Renal cortex interstitium (tissue), 11 donors: ENCODE measurements at regions not wholly inside any gene's neighbourhood (a gene's known extent, or its start where the extent isn't known, plus 50 kb on each side); places are given as distances from the start of the nearest gene placed in this dataset.

Experiments
- DNase-seq, 11 donors: peaks; one replicate each; pipeline ENCODE4 v3.0.0-alpha.2; 2013; ENCODE audit warnings: low read depth in 9 of 11, low spot score in 4 of 11; ENCODE audit errors: extremely low read depth in 1 of 11

DNA sequence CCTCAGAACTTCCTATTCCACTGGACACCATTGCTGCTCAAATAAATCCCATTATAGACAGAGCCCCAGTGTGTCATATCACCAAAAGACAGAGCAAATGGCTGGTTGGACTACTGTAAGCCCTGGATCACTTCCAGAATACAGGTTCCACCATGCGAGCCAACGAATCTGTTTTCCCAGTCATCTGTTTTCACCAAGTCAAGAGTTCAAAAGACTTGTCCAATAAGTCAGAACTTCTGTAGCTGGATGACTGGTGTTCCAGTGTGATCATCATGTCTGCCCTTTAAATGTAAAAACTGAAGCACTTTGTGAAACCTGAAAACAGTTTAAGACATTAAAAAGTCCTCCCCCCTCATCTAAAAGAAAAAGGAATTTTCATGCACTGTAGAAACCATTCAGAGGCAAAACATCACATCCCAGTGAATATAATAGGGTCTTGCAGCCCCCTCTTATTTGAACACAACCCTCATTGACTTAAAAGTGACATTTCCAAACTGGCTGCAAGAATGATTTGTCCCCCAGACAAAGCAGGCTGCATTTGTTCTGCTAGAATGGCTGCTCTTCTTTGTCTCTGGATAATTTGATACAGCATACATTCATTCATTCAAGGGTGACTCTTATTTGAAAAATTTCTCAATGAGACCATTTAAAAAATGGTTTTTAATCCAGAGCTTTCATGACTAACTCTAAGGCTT lies 64.6 kb upstream of the TANC1 start:
- DNase-seq = no peak

- DNase-seq = no peak
Measured at GRCh38 chr2:158904627-158905177, 63.7 kb upstream of the TANC1 start.

- no peak for DNase-seq
Measured at GRCh38 chr2:158905341-158905740, 63.1 kb upstream of the TANC1 start.

DNA sequence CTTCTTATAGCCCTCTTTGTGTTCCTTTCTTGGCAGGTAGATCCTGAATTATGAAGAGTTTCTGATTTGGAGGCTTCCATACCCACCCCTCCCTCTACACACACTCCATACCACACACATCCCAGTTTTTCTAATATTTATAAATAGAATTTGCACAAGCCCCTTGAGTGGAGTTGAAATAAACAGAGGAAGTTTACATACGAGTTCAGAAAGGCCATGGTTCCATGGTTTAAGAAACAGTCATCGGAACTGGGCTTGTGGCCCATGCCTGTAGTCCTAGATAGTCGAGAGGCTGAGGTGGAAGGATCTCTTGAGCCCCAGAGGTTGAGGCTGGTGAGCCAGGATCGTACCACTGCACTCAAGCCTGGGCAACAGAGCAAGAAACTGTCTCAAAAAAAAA lies 62.7 kb upstream of the TANC1 start:
- no peak for DNase-seq

- DNase-seq = no peak
Measured at GRCh38 chr2:158907926-158908456, 60.4 kb upstream of the TANC1 start.

DNA sequence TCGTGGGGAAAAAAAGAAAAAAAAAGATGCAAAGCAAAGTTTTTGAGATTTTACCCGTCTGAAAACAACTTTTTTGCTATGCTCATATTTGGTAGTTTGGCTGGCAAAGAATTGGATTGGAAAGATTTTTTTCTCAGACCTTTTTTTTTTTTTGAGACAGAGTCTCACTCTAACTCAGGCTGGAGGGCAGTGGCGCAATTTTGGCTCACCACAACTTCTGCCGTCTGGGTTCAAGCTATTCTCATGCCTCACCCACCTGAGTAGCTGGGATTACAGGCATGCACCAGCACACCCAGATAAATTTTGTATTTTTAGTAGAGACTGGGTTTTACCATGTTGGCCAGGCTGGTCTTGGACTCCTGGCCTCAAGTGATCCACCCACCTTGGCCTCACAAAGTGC lies 56.3 kb upstream of the TANC1 start:
- no peak for DNase-seq

- DNase-seq = no peak
Measured at GRCh38 chr2:158912765-158913164, 55.7 kb upstream of the TANC1 start.

DNA sequence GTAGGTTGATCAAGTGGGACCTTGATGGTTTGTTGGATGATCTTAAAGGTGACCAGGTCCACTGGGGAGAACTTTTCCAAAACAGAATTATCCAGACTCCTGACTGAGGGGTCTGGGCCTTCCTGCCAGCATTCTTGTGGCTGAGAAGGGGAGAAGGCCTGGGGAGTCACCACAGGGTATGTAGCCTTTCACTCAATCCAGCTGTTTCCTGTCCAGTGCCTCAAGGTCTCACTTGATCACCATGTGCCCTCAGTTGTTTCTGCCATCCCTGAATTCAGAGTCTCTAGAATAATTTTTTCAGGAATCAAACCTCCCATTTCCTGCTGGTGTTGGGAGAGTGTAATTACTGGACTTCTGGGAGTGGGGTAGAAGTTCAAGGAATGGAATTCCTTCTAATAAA lies 54.4 kb upstream of the TANC1 start:
- DNase-seq = no peak

DNA sequence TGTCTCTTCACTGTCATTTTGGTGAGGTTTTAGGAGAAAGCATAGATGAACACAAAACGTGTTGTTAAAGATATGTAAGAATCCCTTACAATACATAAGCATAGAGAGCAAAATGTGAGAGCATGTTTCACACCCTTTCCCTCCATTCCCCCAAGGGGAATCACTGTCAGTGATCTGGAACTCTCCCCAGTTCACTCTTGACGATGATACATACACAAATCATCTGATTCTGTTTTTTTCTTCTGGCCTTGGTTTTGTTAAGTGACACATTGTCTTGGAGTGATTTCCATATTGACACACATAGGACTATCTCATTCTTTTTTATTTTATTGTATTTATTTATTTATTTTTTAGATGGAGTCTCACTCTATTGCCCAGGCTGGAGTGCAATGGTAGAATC lies 53.7 kb upstream of the TANC1 start:
- no peak for DNase-seq

- DNase-seq = peak in 1 of 11 donors; percentile 73
Measured at GRCh38 chr2:158917121-158917520, 51.3 kb upstream of the TANC1 start.

DNA sequence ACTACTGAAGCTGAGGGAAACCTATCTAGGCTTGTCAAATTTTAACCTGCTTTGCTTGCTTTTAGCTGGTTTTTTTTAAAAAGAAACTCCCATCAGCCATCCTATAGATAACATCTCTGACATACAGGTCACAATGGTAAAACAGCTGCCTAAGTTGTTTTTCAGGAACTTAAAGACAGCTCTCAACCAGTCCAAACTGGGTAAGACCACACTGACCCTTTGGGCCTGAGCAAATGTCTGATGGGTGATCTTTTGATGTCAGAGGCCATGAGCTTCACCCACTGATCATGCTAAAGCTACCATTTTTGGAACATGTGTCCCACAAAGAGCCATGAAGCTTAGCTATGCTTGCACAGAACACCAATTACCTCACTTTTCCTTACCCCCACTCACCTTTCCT lies 50.0 kb upstream of the TANC1 start:
- no peak for DNase-seq
